Peyer's patch (tissue), 4 donors: ENCODE measurements at regions not wholly inside any gene's neighbourhood (a gene's known extent, or its start where the extent isn't known, plus 50 kb on each side); places are given as distances from the start of the nearest gene placed in this dataset.

ENCODE experiments used
- CTCF ChIP-seq, 6 experiments: fragments of 450-650 bp in 4 of 6; fragments of 200-600 bp in 2 of 6; sonication (generic) in 1 of 6; IDR thresholded peaks; one replicate each; pipeline ENCODE4 v1.5.1; 2017 to 2019; ENCODE audit warnings: antibody characterized with exemption in 6 of 6, mild to moderate bottlenecking in 3 of 6, moderate library complexity in 1 of 6
- POLR2A ChIP-seq, 2 donors: fragments of 450-650 bp; IDR thresholded peaks; one replicate each; pipeline ENCODE4 v1.5.1; 2017; ENCODE audit warnings: antibody characterized with exemption in 2 of 2, mild to moderate bottlenecking in 2 of 2, moderate library complexity in 2 of 2

GRCh38 chr4:155578726-155579370 lies 87.8 kb upstream of the GUCY1A1 start:
- TF ChIP-seq CTCF (IDR thresholded peaks at IDR 0.05) (no peak), POLR2A (IDR thresholded peaks at IDR 0.05) (no peak)
